Kidney (tissue), 13 donors: ENCODE measurements at regions not wholly inside any gene's neighbourhood (a gene's known extent, or its start where the extent isn't known, plus 50 kb on each side); places are given as distances from the start of the nearest gene placed in this dataset.
A peak's percentile ranks its signal among the peaks of the same experiment; 100 is the strongest.

Experiments used
- DNase-seq, 5 donors: peaks; one replicate each; pipeline ENCODE4 v3.0.0-alpha.2; 2013 to 2020
- FAIRE-seq: peaks from 2 replicates; lab custom pipeline; 2012; peaks lifted over from hg19 to GRCh38; lab: Jason Lieb, UNC
- H3K27ac ChIP-seq, 2 donors: one replicate each; pipeline ENCODE4 v1.7.0; 2013; ENCODE audit warnings: low read depth in 2 of 2, low read length in 2 of 2, inconsistent platforms in 1 of 2
- H3K27me3 ChIP-seq: one replicate; pipeline ENCODE4 v1.7.1; 2013; ENCODE audit warnings: low read length, inconsistent platforms; ENCODE audit not compliant: control insufficient read depth, insufficient read depth
- H3K36me3 ChIP-seq, 3 donors: one replicate each; pipeline versions ENCODE4 v1.7.0 to v1.7.1; 2013; ENCODE audit warnings: low read length in 3 of 3, control low read depth in 1 of 3, inconsistent platforms in 1 of 3; ENCODE audit not compliant: insufficient read depth in 3 of 3, control insufficient read depth in 2 of 3
- H3K4me1 ChIP-seq, 3 donors: one replicate each; pipeline versions ENCODE4 v1.7.0 to v1.7.1; 2013; ENCODE audit warnings: low read length in 3 of 3, inconsistent platforms in 1 of 3, low read depth in 1 of 3; ENCODE audit not compliant: control insufficient read depth in 2 of 3, insufficient read depth in 2 of 3
- H3K4me3 ChIP-seq, 3 donors: one replicate each; pipeline versions ENCODE4 v1.7.0 to v1.8.1; 2013; ENCODE audit warnings: low read length in 3 of 3, control low read depth in 1 of 3, inconsistent platforms in 1 of 3
- H3K9ac ChIP-seq, 3 donors: one replicate each; pipeline versions ENCODE4 v1.7.0 to v1.7.1; 2013; ENCODE audit warnings: low read length in 3 of 3, control low read depth in 1 of 3, inconsistent platforms in 1 of 3
- H3K9me3 ChIP-seq, 3 donors: one replicate each; pipeline versions ENCODE4 v1.7.0 to v1.7.1; 2013; ENCODE audit warnings: low read length in 3 of 3, control low read depth in 1 of 3, inconsistent platforms in 1 of 3; ENCODE audit not compliant: control insufficient read depth in 2 of 3, insufficient read depth in 1 of 3
- intact Hi-C: fragments of 100-400 bp; cut with DNase I; formaldehyde crosslinking; loops from one replicate; pipeline ENCODE4 v1.11.1; 2022
- TF ChIP-seq, protein P1 (sequence below): IDR thresholded peaks from 3 replicates; pipeline ENCODE4 v1.5.1; 2012; ENCODE audit warnings: mild to moderate bottlenecking, moderate library complexity, borderline replicate concordance; ENCODE audit not compliant: insufficient read depth; ENCODE audit errors: extremely low read depth
- donor health status: control.
- donor health status: control.
- donor health status: control.
- donor health status: control.
- donor health status: control.
- donor health status: DM: yes; HTN: yes; CAD: no.
- donor health status: Normal renal cell carcinoma (clear cell type).

DNA sequence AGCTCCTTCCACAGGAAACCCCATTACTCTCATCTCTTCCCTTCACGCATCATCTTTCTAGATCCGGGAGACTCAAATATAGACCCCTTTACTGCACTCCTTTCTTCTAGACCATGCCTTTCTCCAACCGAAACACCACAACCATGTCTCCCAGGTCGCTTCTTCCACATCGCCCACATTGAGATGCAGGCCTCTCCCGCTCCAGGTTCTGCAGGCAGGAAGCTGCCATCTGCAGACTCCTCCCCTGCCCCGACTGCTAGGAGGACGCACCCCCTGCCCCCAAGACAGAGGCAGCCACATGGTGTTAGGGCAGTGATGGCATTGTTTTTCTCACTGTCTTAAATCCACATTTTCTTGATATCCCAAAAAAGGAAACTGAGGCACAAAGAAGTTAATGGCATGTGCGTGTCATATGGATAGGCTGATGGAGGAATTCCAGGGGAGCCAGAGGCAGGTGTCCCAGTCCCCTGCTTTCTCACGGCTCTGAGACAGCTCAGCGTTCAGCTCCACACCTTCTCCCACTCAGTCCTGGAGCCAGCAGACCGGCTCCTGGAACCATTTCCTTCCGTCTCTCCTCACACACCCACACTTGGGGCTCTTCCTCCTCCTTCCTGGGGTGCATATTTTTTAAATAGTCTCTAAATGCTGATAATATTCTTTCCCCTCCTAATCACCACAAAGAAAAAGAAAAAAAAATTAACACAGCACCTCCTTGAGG lies 438.4 kb downstream of the EIPR1 start:
- no peak for DNase-seq
- intact Hi-C loops, result no loop called here
- Histone ChIP-seq H3K4me1 (no peaks in the 10 kb centered on the region), H3K27ac (no peak overlapping the region), H3K4me3 (no peak overlapping the region), H3K36me3 (no peaks in the 10 kb centered on the region), H3K9ac (no peak overlapping the region), H3K27me3 (no peaks in the 10 kb centered on the region), H3K9me3 (no peaks in the 10 kb centered on the region)
- TF ChIP-seq, protein P1, sequence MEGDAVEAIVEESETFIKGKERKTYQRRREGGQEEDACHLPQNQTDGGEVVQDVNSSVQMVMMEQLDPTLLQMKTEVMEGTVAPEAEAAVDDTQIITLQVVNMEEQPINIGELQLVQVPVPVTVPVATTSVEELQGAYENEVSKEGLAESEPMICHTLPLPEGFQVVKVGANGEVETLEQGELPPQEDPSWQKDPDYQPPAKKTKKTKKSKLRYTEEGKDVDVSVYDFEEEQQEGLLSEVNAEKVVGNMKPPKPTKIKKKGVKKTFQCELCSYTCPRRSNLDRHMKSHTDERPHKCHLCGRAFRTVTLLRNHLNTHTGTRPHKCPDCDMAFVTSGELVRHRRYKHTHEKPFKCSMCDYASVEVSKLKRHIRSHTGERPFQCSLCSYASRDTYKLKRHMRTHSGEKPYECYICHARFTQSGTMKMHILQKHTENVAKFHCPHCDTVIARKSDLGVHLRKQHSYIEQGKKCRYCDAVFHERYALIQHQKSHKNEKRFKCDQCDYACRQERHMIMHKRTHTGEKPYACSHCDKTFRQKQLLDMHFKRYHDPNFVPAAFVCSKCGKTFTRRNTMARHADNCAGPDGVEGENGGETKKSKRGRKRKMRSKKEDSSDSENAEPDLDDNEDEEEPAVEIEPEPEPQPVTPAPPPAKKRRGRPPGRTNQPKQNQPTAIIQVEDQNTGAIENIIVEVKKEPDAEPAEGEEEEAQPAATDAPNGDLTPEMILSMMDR, result no peak
- no peak for FAIRE-seq

DNA sequence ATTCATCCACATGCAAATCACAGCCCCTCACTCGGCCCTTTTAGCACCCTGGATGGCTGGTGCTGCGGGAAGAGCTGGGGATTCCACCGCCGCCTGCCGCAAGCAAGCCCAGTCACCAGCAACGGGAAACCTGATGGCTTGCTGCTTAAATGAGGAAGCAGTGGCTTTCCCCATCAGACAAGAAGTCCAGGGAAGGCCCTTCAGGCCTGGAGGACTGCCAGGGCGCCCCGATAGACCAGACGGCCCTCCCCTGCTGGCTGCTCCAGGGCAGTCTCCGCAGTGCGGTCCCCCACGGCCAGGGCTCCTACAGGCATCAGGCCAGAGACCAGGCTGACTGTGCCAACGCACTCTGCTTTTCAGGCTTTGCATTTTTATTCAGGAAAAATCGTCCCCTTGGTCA lies 439.1 kb downstream of the EIPR1 start:
- Histone ChIP-seq H3K4me3 (no peak overlapping the region), H3K27ac (no peak overlapping the region), H3K27me3 (no peaks in the 10 kb centered on the region), H3K36me3 (no peaks in the 10 kb centered on the region), H3K9ac (no peak overlapping the region), H3K9me3 (no peaks in the 10 kb centered on the region), H3K4me1 (no peaks in the 10 kb centered on the region)
- intact Hi-C loops, result no loop called here
- TF ChIP-seq, protein P1, result no peak
- DNase-seq, result no peak
- FAIRE-seq, result no peak

DNA sequence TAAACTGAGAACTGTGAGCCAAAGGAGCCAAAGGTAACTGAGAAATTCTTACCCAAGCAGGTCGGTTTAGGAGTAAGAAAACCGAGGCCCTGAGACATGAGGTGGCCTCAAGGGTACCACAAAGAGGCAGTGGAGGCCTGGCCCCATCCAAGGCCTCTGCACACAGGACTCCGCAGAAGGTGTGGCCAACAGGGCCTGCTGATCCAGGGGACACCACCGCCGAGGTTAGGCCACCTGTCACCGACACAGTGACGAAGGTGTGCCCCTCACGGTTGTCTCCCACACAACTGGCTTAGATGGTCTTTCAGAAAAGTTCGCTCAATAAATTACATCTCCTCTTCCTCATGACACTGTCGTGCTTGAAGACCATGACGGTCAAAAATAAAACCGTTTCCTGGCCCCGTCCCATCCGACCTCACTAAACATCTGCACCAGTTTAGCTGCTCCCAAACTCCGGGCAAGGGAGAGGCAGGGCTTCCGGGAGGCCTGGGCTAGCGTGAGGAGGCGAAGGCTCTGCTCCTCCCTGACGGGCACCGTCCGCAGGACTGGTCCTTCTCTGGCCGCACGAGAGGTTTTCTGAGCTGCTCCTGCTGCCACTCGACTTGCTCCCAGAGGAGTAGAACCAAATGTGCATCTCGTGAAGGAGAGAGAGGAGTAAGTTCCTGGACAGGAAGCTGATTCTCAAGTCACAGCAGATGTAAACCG lies 442.0 kb downstream of the EIPR1 start:
- Histone ChIP-seq H3K27me3 (no peaks in the 10 kb centered on the region), H3K9me3 (peaks cover 0 to 1% (median 0%) of the 10 kb centered on the region in 3 donors), H3K36me3 (no peaks in the 10 kb centered on the region), H3K4me3 (no peak overlapping the region), H3K4me1 (no peaks in the 10 kb centered on the region), H3K27ac (no peak overlapping the region), H3K9ac (no peak overlapping the region)
- TF ChIP-seq, protein P1, result no peak
- FAIRE-seq (no peak), DNase-seq (peak in 1 of 5 donors; percentile 51)
- intact Hi-C loops, result no loop called here
